Esophagus squamous epithelium (tissue), 4 donors: ENCODE measurements at regions not wholly inside any gene's neighbourhood (a gene's known extent, or its start where the extent isn't known, plus 50 kb on each side); places are given as distances from the start of the nearest gene placed in this dataset.

ENCODE experiments used
- POLR2A ChIP-seq, 4 donors: fragments of 450-650 bp; IDR thresholded peaks; one replicate each; pipeline ENCODE4 v1.6.1; 2017; ENCODE audit warnings: antibody characterized with exemption in 4 of 4, mild to moderate bottlenecking in 4 of 4, moderate library complexity in 3 of 4
- TF ChIP-seq, protein P1 (sequence below), 6 experiments: fragments of 450-650 bp in 4 of 6; fragments of 200-600 bp in 2 of 6; sonication (generic) in 2 of 6; IDR thresholded peaks; one replicate each; pipeline ENCODE4 v1.5.1; 2016 to 2019; ENCODE audit warnings: antibody characterized with exemption in 6 of 6, mild to moderate bottlenecking in 4 of 6, moderate library complexity in 4 of 6

DNA sequence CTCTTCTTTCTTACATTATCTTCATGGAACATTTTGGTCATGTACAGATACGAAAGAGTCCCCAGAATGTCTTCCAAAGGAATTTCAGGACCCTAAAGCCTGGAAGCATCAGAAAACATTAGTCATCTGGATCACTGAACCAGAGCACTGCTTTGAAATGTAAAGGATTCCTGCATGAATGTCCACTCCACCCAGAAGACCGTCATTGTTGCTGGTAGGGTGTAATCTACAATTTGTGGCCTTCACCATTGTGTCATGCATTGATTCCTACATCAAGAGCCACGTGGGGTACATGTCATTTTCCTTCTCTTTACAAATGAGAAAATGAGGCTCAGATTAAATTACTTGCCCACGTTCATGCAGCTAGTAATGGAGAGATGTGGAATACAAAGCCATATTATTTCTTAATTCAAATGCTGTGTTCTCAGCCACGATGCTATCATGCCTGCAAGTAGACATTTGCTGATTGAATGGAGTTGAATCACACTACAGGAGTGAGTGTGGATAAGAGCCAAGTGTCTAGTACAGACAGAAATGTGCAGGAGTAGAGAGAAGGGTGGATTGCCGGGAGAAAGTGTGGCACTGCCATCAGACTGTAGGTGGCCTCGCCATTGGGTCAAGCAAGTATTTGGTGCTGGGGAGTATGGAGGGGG lies 231.2 kb downstream of the C12orf75 start:
- TF ChIP-seq, protein P1, sequence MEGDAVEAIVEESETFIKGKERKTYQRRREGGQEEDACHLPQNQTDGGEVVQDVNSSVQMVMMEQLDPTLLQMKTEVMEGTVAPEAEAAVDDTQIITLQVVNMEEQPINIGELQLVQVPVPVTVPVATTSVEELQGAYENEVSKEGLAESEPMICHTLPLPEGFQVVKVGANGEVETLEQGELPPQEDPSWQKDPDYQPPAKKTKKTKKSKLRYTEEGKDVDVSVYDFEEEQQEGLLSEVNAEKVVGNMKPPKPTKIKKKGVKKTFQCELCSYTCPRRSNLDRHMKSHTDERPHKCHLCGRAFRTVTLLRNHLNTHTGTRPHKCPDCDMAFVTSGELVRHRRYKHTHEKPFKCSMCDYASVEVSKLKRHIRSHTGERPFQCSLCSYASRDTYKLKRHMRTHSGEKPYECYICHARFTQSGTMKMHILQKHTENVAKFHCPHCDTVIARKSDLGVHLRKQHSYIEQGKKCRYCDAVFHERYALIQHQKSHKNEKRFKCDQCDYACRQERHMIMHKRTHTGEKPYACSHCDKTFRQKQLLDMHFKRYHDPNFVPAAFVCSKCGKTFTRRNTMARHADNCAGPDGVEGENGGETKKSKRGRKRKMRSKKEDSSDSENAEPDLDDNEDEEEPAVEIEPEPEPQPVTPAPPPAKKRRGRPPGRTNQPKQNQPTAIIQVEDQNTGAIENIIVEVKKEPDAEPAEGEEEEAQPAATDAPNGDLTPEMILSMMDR (IDR thresholded peaks at IDR 0.05) = no peak
- TF ChIP-seq POLR2A (IDR thresholded peaks at IDR 0.05) = no peak
